ENCODE measurements at regions not wholly inside any gene's neighbourhood (a gene's known extent, or its start where the extent isn't known, plus 50 kb on each side); places are given as distances from the start of the nearest gene placed in this dataset.

DNA sequence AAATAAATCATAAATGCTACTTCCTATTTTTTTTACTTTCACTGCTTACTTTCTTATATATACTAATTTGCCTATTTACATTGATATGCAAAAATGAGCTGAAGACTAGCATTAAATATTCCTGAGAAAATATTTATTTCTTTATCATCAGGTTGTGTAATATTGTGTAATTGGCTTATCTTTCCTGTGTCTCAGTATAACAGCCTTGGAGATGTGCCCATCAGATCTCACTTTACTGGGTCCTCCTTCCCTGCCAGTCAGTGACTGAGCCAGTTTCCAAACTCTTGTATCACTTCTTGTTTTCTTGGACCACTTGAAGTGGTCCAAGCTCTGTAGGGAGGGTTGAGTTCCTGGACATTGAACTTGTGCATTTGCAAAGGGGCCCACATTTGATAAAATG, 900.0 kb downstream of the LUZP2 start (continued):
- no peak for TF ChIP-seq ZBTB33 (IDR thresholded peaks at IDR 0.05; ENCODE audit: extremely low read depth, insufficient replicate concordance, low read length)
- TF ChIP-seq CEBPB (IDR thresholded peaks at IDR 0.05; ENCODE audit: low read depth): no peak
- TF ChIP-seq EZH2 (IDR thresholded peaks at IDR 0.05): no peak
- TF ChIP-seq SRF (IDR thresholded peaks at IDR 0.05; ENCODE audit: low read depth): no peak

- H3K9me2 ChIP-seq (ENCODE audit: insufficient read depth): no peaks in the 10 kb centered on the region
- no peak overlapping the region for H3K4me3 ChIP-seq (replicated peaks in 1 of 2; ENCODE audit: low read depth in 1 of 2, low read length in 2 of 2)
- H4K20me1 ChIP-seq (ENCODE audit: insufficient read depth): no peaks in the 10 kb centered on the region
- no peaks in the 10 kb centered on the region for H3K36me3 ChIP-seq (ENCODE audit: control insufficient read depth in 1 of 2, insufficient read depth in 2 of 2, low read length in 2 of 2)
- no peaks in the 10 kb centered on the region for H3K79me2 ChIP-seq (ENCODE audit: insufficient read depth, low read length)
- no peak overlapping the region for H3K9ac ChIP-seq (ENCODE audit: low read length)
- ChIA-PET RAD21 (ENCODE audit: low non-redundant PET in 1 of 2, low total read pairs in 2 of 2, uncharacterized antibody in 2 of 2, unreplicated experiment in 2 of 2) (no interaction called here), CTCF (no interaction called here), POLR2A (no interaction called here)
- DNase-seq (ENCODE audit: low read depth, low spot score) (no peak), ATAC-seq (no peak)
- H3K9me3 ChIP-seq (ENCODE audit: control insufficient read depth in 1 of 2, insufficient read depth in 1 of 2, low read depth in 1 of 2, low read length in 2 of 2): peaks cover 5 to 9% of the 10 kb centered on the region in 2 experiments; a peak in 2 of 4 replicates
- H3K27ac ChIP-seq (ENCODE audit: low read depth, low read length): no peak overlapping the region
- H3K4me1 ChIP-seq (ENCODE audit: control insufficient read depth in 1 of 2, insufficient read depth in 2 of 2, low read length in 2 of 2): no peaks in the 10 kb centered on the region
- no TSS peak for BruUV-seq (replicated peaks)
- H2AFZ ChIP-seq (ENCODE audit: low read depth, low read length, poor library complexity, severe bottlenecking): no peak overlapping the region
- intact Hi-C loops (cut with micrococcal nuclease): no loop called here
- no peaks in the 10 kb centered on the region for H3K27me3 ChIP-seq (ENCODE audit: insufficient read depth, low read length)
- no peak overlapping the region for H3K4me2 ChIP-seq (ENCODE audit: low read length)
- TF ChIP-seq REST (IDR thresholded peaks at IDR 0.05; ENCODE audit: low read depth) (no peak), YY1 (IDR thresholded peaks at IDR 0.05; ENCODE audit: extremely low read depth, insufficient replicate concordance, low read depth, low read length) (no peak), SP1 (IDR thresholded peaks at IDR 0.05; ENCODE audit: low read depth) (no peak), ZFX (IDR thresholded peaks at IDR 0.05) (no peak), RAD21 (IDR thresholded peaks at IDR 0.05; ENCODE audit: low read depth) (no peak), POLR2A (IDR thresholded peaks at IDR 0.05; ENCODE audit: borderline replicate concordance, extremely low read depth, insufficient read depth, insufficient read length) (no peak), MAX (IDR thresholded peaks at IDR 0.05) (no peak), EZH2 (IDR thresholded peaks at IDR 0.05) (no peak), SIN3A (IDR thresholded peaks at IDR 0.05; ENCODE audit: low read depth) (no peak), EZH2phosphoT487 (IDR thresholded peaks at IDR 0.05; ENCODE audit: borderline replicate concordance) (no peak), ZBTB33 (IDR thresholded peaks at IDR 0.05; ENCODE audit: extremely low read depth, insufficient replicate concordance, low read length) (no peak)
- TF ChIP-seq, protein P1, sequence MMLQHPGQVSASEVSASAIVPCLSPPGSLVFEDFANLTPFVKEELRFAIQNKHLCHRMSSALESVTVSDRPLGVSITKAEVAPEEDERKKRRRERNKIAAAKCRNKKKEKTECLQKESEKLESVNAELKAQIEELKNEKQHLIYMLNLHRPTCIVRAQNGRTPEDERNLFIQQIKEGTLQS (IDR thresholded peaks at IDR 0.05): no peak
- TF ChIP-seq, protein P2, sequence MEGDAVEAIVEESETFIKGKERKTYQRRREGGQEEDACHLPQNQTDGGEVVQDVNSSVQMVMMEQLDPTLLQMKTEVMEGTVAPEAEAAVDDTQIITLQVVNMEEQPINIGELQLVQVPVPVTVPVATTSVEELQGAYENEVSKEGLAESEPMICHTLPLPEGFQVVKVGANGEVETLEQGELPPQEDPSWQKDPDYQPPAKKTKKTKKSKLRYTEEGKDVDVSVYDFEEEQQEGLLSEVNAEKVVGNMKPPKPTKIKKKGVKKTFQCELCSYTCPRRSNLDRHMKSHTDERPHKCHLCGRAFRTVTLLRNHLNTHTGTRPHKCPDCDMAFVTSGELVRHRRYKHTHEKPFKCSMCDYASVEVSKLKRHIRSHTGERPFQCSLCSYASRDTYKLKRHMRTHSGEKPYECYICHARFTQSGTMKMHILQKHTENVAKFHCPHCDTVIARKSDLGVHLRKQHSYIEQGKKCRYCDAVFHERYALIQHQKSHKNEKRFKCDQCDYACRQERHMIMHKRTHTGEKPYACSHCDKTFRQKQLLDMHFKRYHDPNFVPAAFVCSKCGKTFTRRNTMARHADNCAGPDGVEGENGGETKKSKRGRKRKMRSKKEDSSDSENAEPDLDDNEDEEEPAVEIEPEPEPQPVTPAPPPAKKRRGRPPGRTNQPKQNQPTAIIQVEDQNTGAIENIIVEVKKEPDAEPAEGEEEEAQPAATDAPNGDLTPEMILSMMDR (IDR thresholded peaks at IDR 0.05 in 2 of 3, conservative IDR thresholded peaks at IDR 0.05 in 1 of 3; ENCODE audit: borderline replicate concordance in 1 of 3, insufficient read depth in 1 of 3, low read depth in 2 of 3, low read length in 2 of 3): no peak
Measured at GRCh38 chr11:25408146-25408545, 911.3 kb downstream of the LUZP2 start.

All from HCT116 (cell line).